Mucosa of descending colon (tissue), 3 donors: ENCODE measurements at regions not wholly inside any gene's neighbourhood (a gene's known extent, or its start where the extent isn't known, plus 50 kb on each side); places are given as distances from the start of the nearest gene placed in this dataset.
"Not testable (repeated sequence)": the region's sequence is repeated elsewhere in the genome, so short reads cannot be mapped to it uniquely, and the experiment has no call there.

Source experiments
- ATAC-seq: fragments of 200-7000 bp; cut with Tn5 transposase; one replicate; pipeline ENCODE4 v1.9.1; 2020; ENCODE audit warnings: mild to moderate bottlenecking, moderate library complexity
- DNase-seq, 3 donors: peaks; one replicate each; pipeline ENCODE4 v3.0.0-alpha.2; 2020
- H3K36me3 ChIP-seq: fragments of 200-600 bp; one replicate; pipeline ENCODE4 v1.8.0; 2021; ENCODE audit warnings: low read depth, mild to moderate bottlenecking
- H3K4me1 ChIP-seq: fragments of 200-600 bp; one replicate; pipeline ENCODE4 v1.8.0; 2021; ENCODE audit warnings: low read depth, mild to moderate bottlenecking
- H3K4me3 ChIP-seq: fragments of 200-600 bp; one replicate; pipeline ENCODE4 v1.8.0; 2021; ENCODE audit warnings: mild to moderate bottlenecking
- H3K9me3 ChIP-seq: fragments of 200-600 bp; one replicate; pipeline ENCODE4 v1.8.0; 2021; ENCODE audit warnings: mild to moderate bottlenecking
- intact Hi-C, 2 donors: fragments of 100-400 bp; cut with DNase I in 1 of 2; cut with micrococcal nuclease in 1 of 2; formaldehyde crosslinking; loops; one replicate each; pipeline versions ENCODE4 v1.11.0 to v1.11.1; 2022; cut with DNase I, micrococcal nuclease
- TF ChIP-seq, protein P1 (sequence below): fragments of 200-600 bp; IDR thresholded peaks from one replicate; pipeline ENCODE4 v1.8.0; 2022; ENCODE audit warnings: antibody characterized with exemption, mild to moderate bottlenecking
- donor health status: DM: no; HTN: no; CAD: no; lungs with moderate emphysema.
- donor health status: DM: no; HTN: no; CAD: no.
- donor health status: DM: no; HTN: yes; CAD: no.

DNA sequence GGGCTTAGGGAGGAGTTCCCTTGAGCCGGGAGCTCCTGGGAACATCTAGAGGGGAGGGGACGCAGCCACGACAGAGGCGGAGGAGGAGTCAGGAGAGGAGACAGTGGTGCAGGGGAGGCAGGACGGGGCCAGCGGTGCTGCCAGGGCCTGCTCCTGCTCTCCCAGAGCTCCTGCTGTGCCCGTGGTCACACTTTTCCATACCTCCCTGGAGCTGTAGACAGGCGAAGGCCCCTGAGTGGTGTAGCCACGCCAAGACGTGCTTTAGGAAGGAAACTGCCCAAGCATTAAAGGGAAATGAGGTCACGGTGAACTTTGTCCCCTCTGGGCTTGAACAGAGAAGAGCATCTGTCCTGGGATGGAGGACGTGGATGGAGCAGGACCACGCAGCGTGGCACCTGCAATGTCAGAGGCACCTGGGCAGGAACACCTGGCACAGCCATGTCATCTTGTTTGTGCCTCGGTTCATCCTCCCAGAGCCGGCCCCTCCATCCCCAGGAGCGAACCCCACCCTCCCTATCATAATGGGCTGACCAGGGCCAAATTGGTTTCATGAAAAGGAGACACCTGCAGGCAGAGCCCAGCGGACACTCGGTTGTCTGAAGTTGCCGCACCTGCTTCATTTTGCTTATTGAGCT, 239.5 kb upstream of the SFSWAP start:
- TF ChIP-seq, protein P1, sequence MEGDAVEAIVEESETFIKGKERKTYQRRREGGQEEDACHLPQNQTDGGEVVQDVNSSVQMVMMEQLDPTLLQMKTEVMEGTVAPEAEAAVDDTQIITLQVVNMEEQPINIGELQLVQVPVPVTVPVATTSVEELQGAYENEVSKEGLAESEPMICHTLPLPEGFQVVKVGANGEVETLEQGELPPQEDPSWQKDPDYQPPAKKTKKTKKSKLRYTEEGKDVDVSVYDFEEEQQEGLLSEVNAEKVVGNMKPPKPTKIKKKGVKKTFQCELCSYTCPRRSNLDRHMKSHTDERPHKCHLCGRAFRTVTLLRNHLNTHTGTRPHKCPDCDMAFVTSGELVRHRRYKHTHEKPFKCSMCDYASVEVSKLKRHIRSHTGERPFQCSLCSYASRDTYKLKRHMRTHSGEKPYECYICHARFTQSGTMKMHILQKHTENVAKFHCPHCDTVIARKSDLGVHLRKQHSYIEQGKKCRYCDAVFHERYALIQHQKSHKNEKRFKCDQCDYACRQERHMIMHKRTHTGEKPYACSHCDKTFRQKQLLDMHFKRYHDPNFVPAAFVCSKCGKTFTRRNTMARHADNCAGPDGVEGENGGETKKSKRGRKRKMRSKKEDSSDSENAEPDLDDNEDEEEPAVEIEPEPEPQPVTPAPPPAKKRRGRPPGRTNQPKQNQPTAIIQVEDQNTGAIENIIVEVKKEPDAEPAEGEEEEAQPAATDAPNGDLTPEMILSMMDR, result no peak
- no peaks in the 10 kb centered on the region for H3K4me1 ChIP-seq
- peak; percentile 26 for ATAC-seq
- H3K36me3 ChIP-seq, result no peaks in the 10 kb centered on the region
- peaks cover 2% of the 10 kb centered on the region for H3K9me3 ChIP-seq
- H3K4me3 ChIP-seq, result no peak overlapping the region
- intact Hi-C loops, result no loop called here
- no peak for DNase-seq

DNA sequence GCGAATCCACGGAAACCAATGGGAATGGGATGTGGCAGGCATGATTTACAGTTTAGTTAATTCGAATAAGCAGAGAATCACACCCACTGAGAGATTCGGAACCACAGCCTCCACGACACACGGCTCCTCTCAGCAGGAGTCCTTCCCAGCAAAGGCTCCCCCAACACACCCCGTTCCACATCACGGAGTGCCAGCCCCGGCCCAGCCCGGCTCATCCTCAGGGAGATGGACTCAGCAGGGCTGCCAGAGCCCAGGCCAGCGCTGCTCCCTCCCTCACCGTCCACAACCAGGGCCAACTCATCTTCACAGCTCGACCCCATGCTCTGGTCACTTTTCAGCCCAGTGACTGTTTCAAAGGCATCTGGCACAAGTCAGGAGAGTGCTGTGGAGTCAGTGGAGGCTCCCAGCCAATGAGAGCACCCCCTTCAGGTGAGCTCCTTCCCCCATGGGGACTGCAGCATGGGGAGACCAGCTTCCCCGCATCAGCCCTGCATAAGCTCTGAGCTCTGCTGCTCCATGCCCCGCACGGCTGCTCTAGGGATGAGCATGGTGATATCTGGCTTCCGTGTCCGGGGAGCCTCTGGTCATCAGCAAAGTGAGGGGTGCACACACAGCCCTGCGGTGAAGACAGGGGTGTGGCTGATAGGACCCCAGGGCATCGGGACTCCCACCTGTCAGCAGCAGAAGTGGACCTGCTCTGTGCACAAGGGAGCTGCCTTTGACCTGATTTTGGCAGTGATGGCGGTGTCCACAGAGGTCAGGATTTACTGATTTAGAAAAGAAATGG, 238.8 kb upstream of the SFSWAP start:
- Histone ChIP-seq H3K4me1 (no peaks in the 10 kb centered on the region), H3K36me3 (no peaks in the 10 kb centered on the region), H3K4me3 (no peak overlapping the region), H3K9me3 (no peaks in the 10 kb centered on the region)
- DNase-seq, result no peak
- TF ChIP-seq, protein P1, result no peak
- intact Hi-C loops, result no loop called here
- no peak for ATAC-seq

DNA sequence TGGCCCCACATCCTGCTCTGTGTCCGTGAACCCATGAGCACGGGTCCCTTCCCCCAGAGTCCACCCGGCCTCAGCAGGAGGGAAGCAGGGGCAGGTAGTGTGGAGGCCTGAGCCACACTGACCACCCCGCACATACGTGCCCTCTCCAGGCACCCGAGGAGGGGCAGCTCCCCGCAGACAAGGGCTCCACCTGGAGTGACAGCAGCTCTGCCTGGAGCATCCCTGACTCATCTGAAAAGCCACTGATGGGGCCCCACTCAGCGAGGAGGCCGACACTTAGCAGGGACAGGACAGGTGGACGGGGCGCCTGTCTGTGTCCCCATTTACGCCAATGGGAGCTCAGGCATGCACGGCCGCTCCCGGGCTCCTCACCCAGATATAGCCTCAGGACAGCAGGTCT, 237.6 kb upstream of the SFSWAP start:
- Histone ChIP-seq H3K4me1 (no peaks in the 10 kb centered on the region), H3K9me3 (no peaks in the 10 kb centered on the region), H3K36me3 (no peaks in the 10 kb centered on the region), H3K4me3 (no peak overlapping the region)
- intact Hi-C loops, result no loop called here
- TF ChIP-seq, protein P1, result no peak
- ATAC-seq (no peak), DNase-seq (no peak)

DNA sequence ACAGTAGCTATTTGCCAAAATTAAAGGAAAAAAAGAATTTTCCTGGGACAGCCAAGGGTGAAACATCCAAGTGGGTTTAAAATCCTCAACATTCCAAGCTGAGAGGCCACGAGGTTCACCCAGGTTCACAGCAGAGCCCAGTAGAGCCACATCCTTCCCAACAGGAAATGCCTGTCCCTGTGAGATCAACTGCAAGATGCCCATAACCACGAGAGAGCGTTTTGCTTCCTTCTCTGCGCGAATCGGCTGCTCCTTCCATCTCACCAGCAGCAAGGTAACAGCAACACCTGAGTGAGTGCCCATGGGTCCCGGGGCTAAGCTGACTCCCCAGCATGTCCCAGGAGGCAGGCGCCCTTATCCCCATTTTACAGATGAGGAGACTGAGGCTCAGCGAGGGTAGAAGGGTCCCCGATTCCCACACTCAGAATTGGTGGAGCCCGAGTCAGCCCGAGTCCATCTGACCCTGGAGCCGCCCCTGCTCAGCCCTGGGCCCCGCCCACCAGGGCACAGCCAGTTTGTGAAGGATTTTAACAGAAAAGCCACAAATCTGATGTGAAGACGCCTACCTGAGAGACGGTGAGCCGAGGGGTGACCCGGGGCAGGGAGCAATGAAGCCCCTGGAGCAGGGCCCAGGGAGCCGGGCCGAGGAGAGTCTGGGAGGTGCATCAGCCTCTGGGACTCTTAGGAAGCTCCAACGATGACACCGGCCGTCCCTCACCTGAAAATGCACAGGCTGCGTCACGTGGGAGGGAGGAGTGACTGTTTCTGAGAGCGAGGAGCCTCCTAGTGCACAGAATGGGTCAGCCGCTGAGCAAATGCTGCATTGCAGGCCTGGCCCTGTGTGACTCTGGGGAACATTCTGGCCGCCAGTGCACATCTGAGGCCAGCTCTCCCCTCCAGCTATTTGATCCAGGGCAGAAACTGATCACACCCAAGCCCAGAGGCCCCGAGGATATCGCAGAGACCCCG, 236.9 kb upstream of the SFSWAP start:
- TF ChIP-seq, protein P1, result no peak
- no peak for ATAC-seq
- intact Hi-C loops, result no loop called here

DNA sequence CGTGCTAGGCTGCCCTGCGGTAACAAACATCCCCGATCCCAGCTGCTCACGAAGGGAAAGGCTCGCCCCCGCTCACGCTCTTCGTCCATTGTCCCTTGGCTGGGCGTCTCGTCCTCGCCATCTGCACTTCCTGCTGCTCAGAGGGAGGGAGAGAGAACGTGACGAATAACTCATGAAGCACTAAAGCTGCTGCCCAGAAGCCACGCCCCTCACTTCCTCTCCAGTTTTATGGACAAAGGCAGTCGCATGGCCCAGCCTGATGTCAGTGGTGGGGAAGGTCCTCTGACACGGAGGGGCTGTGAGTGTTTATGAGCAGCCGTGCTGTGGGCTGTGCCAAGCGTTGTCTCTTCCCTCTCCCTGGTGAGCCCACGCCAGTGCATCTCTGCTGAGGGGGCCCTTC, 235.9 kb upstream of the SFSWAP start:
- DNase-seq, H3K36me3 ChIP-seq, intact Hi-C loops, H3K9me3 ChIP-seq, H3K4me3 ChIP-seq, H3K4me1 ChIP-seq: not testable (repeated sequence)
- ATAC-seq, result peak; percentile 59

More for the DNA sequence above, 236.9 kb upstream of the SFSWAP start:
- no peak overlapping the region for H3K4me3 ChIP-seq
- DNase-seq, result no peak
- H3K36me3 ChIP-seq, result no peaks in the 10 kb centered on the region
- H3K9me3 ChIP-seq, result no peaks in the 10 kb centered on the region
- no peaks in the 10 kb centered on the region for H3K4me1 ChIP-seq
